Activated CD8-positive, alpha-beta memory T cell treated with anti-CD3 and anti-CD28 coated beads for 48 hours (primary cell): ENCODE measurements at regions not wholly inside any gene's neighbourhood (a gene's known extent, or its start where the extent isn't known, plus 50 kb on each side); places are given as distances from the start of the nearest gene placed in this dataset.

Experiments used
- DNase-seq, 3 experiments: peaks; one replicate each; pipeline ENCODE4 v3.0.0-alpha.2; 2020; ENCODE audit warnings: low read depth in 2 of 3, low spot score in 2 of 3

GRCh38 chr12:130073721-130074120, 88.5 kb upstream of the FZD10 start:
- no peak for DNase-seq

DNA sequence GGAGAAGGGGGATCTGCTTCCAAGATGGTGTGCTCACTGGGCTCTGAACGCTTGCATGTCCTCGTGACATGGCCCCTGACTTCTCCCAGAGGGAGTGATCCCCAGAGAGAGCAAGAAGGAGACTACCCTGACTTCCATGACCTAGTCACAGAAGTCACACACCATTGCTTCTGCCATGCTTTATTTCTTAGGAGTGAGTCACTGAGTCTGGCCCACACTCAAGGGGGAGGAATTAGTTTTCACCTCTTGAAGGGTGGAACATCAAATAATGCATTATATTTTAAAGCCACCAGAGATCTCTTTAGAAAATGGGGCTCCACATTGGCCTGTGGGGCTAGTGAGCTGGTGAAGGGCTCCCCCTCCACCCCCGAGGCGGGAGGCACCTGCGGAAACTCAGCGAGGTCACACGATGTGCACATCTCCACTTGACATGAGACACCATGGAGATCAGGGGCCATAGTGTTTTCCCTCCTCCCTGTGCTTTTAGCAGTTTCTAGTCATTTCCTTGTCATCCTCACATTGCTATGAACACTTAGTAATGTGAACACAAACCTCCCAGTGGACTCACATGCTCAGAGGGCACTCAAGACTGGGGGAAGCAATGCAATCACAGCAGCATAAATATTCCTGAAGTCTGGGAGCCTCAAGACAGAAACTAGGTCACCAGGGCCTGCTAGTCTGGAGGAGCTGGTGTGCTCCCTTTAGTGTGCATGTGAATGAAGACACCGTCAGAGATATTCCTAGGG, 87.4 kb upstream of the FZD10 start:
- no peak for DNase-seq

DNA sequence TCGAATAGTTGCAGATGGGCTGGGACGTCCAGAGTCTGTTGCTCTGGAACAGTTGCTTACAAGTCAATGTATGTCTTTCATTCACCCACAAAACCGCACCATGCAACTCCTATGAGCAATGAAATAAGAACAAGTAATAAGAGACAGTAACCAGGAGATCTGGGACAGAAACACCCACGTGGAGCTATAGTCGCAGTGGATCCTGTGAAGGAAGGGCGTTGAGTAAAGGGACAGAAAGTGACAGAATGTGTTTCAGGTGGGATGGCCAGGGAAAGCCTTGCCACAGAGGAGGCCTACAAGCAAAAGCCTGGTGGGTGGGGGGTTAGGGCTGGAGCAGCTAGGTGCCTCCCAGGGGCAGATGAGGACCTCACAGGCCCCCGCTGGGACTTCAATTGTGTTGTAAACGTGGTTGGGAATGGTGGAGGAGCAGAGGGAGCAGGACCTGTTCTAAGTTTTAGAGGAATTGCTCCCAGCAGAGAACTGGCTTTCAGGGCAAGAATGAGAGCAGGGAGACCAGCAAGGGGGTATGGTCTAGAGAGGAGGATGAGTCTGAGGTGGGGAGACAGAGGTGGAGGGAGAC, 86.7 kb upstream of the FZD10 start:
- DNase-seq: no peak

- DNase-seq: no peak
Measured at GRCh38 chr12:130076126-130076525, 86.1 kb upstream of the FZD10 start.

GRCh38 chr12:130076752-130077151, 85.5 kb upstream of the FZD10 start:
- DNase-seq: no peak

DNA sequence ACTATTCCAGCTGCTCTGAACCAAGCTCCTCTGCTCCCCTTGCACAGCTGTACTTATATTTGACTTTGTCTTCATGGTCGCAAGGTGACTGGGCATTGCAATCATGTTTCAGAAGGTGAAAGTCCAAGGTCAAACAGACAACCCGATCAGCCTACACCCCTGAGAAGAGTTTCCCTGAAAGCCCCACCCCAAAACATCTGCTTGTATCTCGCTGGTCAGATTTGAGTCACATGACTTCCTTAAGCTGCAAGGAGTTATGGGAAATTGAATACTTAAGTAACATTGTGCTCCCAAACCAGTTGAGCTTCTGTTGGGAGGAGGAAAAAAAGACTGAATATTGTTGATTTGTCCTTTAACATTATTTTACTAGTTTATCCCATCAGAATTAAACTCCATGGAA, 83.4 kb upstream of the FZD10 start:
- DNase-seq: no peak

- DNase-seq: no peak
Measured at GRCh38 chr12:130079279-130079678, 83.0 kb upstream of the FZD10 start.

- no peak for DNase-seq
Measured at GRCh38 chr12:130080205-130080604, 82.1 kb upstream of the FZD10 start.

GRCh38 chr12:130081117-130081805, 81.0 kb upstream of the FZD10 start:
- no peak for DNase-seq

DNA sequence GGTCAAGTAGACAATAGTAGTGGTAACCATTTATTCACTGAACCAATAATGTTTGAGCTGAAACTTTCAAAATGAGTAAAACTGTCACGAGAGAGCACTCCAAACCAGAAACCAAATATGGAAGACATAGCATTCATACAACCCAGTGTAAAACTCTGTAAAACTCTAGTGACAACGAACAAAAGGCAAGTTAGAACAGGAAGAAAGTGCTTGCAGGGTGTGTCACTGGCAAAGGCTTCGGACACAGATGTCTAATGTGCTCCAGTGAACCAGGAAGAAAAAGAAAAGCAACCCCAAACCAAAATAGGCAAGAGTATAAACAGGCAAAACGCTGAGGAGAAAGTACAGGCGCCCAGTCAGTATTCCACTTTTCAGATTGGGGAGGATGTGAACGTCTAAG, 79.3 kb upstream of the FZD10 start:
- DNase-seq: no peak

DNA sequence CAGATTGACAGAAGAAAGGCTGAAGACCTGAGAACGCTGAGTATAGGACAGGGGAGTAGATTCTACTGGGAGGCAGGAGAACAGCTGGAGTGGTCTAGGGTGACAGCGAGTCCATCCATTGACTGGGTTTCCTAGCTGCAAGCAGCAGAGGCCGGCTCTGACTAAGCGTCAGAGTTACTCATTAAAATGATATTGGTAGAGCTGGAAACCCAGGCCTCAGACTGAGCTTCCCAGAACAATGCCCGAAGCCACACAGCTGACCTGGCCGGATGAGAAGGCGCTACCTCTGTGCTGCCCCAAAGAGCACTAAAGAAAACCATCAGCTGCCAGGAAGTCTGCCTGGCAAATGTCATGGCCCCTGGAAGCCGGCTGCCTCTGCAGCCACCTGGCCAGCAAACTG, 78.5 kb upstream of the FZD10 start:
- no peak for DNase-seq

DNA sequence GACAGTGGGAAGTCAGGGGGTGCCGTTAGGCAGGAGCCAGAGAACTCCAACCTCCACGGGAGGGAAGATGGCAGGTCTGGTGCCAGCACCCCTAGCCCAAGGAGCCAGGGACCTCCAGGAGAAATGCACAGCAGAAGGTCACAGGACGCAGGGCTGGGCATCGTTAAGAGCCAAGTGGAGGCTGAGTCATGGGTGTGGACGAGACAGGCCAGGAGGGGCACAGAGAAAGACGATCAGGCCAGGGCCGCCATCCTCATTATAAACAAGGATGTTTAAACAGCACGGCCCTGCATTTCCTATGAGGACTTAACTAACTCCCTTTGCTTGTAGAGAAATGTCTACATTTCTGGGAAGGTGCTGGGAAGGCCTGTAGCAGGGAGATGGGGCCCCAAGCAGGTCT, 77.9 kb upstream of the FZD10 start:
- DNase-seq: no peak

DNA sequence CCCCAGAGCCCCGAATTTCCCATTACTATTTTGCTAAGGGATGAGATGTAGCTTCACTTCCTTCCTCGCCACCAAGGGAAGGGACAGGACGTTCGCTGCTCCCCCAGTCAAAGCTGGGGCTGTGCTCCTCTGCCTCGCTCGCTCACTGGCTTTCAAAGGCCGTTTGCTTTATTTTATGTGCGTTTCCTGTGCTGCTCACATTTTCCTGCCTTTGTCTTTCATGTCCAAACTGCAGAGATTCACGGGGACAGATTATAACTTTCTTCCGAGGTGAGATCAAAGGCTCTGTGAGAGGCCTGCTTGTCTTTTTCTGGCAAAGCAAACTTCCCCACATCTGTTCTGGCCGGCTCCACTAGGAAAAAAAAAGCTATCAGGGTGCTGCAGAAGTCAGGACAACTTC, 76.0 kb upstream of the FZD10 start:
- DNase-seq: no peak

DNA sequence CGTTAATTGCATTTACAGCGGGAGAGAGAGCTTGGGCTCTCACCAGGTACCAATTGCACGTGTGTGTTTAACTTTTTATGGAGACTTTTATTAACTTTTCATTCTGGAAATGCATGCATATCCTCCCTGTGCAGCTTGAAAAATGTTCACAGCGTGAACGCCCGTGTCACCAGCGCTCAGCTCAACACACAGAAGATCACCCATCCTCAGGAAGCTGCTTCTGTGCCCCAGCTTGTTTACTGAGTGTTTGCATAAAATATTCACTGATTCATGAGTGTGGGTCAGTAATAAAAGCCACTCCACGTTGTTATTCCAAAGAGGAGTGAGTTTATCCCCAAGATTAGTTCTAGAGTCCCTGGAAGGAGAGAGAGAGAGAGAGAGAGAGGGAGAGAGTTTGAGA, 75.5 kb upstream of the FZD10 start:
- DNase-seq: no peak

DNA sequence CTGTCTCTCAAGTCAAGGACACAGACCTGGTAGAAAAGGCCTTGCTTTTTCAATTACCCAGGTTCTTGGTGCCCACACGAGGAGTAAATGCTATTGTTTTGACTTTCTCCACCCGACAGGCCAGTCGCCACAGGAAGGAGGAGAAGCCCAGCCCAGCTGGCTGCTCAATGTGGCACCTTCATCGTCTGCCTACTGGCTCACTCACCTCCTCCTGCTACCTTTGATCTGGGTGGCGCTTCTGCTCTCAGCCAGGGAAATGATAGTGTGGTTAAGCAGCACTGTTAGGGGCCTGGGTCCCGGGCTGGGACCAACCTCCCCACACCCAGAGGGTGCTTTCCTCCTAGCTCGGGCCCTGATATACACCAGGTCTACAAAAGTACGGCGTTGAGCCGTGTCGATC, 75.0 kb upstream of the FZD10 start:
- DNase-seq: no peak

DNA sequence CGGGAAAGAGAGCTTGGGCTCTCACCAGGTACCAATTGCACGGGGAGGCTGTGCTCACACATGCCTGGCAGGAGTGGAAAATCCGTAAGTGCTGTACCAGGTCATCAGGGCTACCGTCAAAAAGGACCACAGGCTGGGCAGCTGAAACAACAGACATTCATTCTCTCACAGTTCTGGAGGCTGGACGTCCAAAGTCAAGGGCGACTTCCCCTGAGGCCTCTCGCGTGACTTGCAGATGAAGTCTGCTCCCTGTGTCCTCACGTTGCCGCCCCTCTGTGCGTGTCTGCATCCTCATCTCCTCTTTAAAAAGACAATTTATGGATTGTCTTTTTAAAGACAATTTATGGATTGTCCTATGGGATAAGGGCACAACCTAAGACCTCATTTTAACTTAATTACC, 73.8 kb upstream of the FZD10 start:
- no peak for DNase-seq

GRCh38 chr12:130090542-130090941, 71.7 kb upstream of the FZD10 start:
- no peak for DNase-seq

DNA sequence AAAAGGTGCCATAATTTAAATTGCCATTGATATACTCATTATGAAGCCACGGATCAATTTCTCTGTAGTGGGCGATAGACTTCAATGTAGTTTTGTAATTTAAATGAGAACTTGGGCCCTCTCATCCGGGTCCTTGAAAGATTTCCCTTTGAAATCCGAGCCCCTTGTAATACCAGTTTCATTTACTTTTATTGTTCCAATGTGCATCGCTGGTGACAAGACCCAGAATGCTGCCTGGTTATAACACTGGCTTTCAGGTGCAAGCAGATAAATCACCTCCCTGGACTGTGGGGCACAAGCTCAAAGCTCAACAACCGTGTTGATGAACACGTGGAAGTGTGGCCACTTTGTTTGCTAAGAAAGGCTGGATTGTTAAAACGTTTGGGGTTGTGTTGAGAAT, 68.9 kb upstream of the FZD10 start:
- no peak for DNase-seq

- DNase-seq: no peak
Measured at GRCh38 chr12:130097342-130097741, 64.9 kb upstream of the FZD10 start.

GRCh38 chr12:130097798-130098255, 64.4 kb upstream of the FZD10 start:
- DNase-seq: no peak

GRCh38 chr12:130098301-130099005, 63.8 kb upstream of the FZD10 start:
- no peak for DNase-seq
